MCF 10A (cell line): ENCODE measurements at regions not wholly inside any gene's neighbourhood (a gene's known extent, or its start where the extent isn't known, plus 50 kb on each side); places are given as distances from the start of the nearest gene placed in this dataset.

Source experiments
- BruUV-seq: library from RNA; stranded (reverse); fragments of 400-500 nt; replicated peaks from 2 replicates; lab custom pipeline; 2021; lab: Mats Ljungman, UMichigan
- CTCF ChIA-PET: fragments of 300-600 bp; sonication (Branson Sonifier 250); formaldehyde crosslinking; extraction: SDS; loops from one replicate; lab custom pipeline; 2021; ENCODE audit warnings: antibody characterized with exemption, inconsistent platforms; lab: Yijun Ruan, JAX
- POLR2A ChIA-PET: fragments of 300-600, 350-650 bp; sonication (Branson Sonifier 250); formaldehyde crosslinking; extraction: SDS; loops from one replicate; lab custom pipeline; 2020; ENCODE audit warnings: antibody characterized with exemption, inconsistent platforms; lab: Yijun Ruan, JAX
- DNase-seq: peaks from one replicate; pipeline ENCODE4 v3.0.0-alpha.2; 2018; ENCODE audit not compliant: unreplicated experiment
- H3K27ac Mint-ChIP-seq: one replicate; pipeline ENCODE4 v1.8.0; 2022; ENCODE audit warnings: mild to moderate bottlenecking, low read depth, mixed read lengths; ENCODE audit not compliant: unreplicated experiment
- H3K27me3 Mint-ChIP-seq: one replicate; pipeline ENCODE4 v1.8.0; 2022; ENCODE audit warnings: mixed read lengths; ENCODE audit not compliant: insufficient read depth, unreplicated experiment
- H3K36me3 Mint-ChIP-seq: one replicate; pipeline ENCODE4 v1.8.0; 2022; ENCODE audit warnings: mild to moderate bottlenecking, moderate library complexity, mixed read lengths; ENCODE audit not compliant: insufficient read depth, unreplicated experiment
- H3K4me1 Mint-ChIP-seq: one replicate; pipeline ENCODE4 v1.8.0; 2022; ENCODE audit warnings: mixed read lengths; ENCODE audit not compliant: insufficient read depth, unreplicated experiment
- H3K4me3 Mint-ChIP-seq: one replicate; pipeline ENCODE4 v1.8.0; 2022; ENCODE audit warnings: mild to moderate bottlenecking, moderate library complexity, mixed read lengths; ENCODE audit not compliant: unreplicated experiment
- H3K9me3 Mint-ChIP-seq: one replicate; pipeline ENCODE4 v1.8.0; 2022; ENCODE audit warnings: mixed read lengths; ENCODE audit not compliant: unreplicated experiment
- CTCF ChIP-seq: fragments of 200-600 bp; IDR thresholded peaks from one replicate; pipeline ENCODE4 v1.8.0; 2022; ENCODE audit warnings: antibody characterized with exemption, mild to moderate bottlenecking; ENCODE audit not compliant: unreplicated experiment
- intact Hi-C: fragments of 100-400 bp; cut with micrococcal nuclease; formaldehyde crosslinking; loops from 2 replicates; pipeline ENCODE4 v1.14.1; 2022

GRCh38 chr15:39153716-39154115 lies 427.2 kb upstream of the THBS1 start:
- Mint-ChIP-seq H3K27ac (no peak overlapping the region), H3K4me3 (no peak overlapping the region), H3K9me3 (no peaks in the 10 kb centered on the region), H3K27me3 (no peaks in the 10 kb centered on the region), H3K36me3 (no peaks in the 10 kb centered on the region), H3K4me1 (no peaks in the 10 kb centered on the region)
- BruUV-seq = no TSS peak
- DNase-seq = no peak
- TF ChIP-seq CTCF = no peak
- intact Hi-C loops = no loop called here
- ChIA-PET POLR2A (interaction anchor here (0.7 kb wide), 1 partner anchor 285 kb away, joined by 3 read pairs; no protein-coding TSS in a partner anchor), CTCF (interaction anchor here (0.6 to 1.2 kb wide), 4 partner anchors 51 to 426 kb away, joined by 3 to 6 read pairs (median 4); partner anchors contain the start of gene THBS1)

- Mint-ChIP-seq H3K27ac (no peak overlapping the region), H3K36me3 (no peaks in the 10 kb centered on the region), H3K9me3 (no peaks in the 10 kb centered on the region), H3K27me3 (no peaks in the 10 kb centered on the region), H3K4me1 (no peaks in the 10 kb centered on the region), H3K4me3 (no peak overlapping the region)
- no peak for DNase-seq
- CTCF ChIA-PET = interaction anchor here (0.5 to 1.2 kb wide), 4 partner anchors 51 to 473 kb away, joined by 3 to 4 read pairs (median 3); no protein-coding TSS in a partner anchor
- BruUV-seq = no TSS peak
- POLR2A ChIA-PET = no interaction called here
- TF ChIP-seq CTCF = peak; percentile 11
- intact Hi-C loops = no loop called here
Measured at GRCh38 chr15:39154227-39154638, 426.6 kb upstream of the THBS1 start.

GRCh38 chr15:39154776-39155175 lies 426.1 kb upstream of the THBS1 start:
- Mint-ChIP-seq H3K27me3 (no peaks in the 10 kb centered on the region), H3K4me1 (no peaks in the 10 kb centered on the region), H3K27ac (no peak overlapping the region), H3K4me3 (no peak overlapping the region), H3K9me3 (no peaks in the 10 kb centered on the region), H3K36me3 (no peaks in the 10 kb centered on the region)
- TF ChIP-seq CTCF = no peak
- intact Hi-C loops = no loop called here
- BruUV-seq = no TSS peak
- ChIA-PET CTCF (interaction anchor here (0.5 to 0.8 kb wide), 3 partner anchors 224 to 474 kb away, joined by 3 read pairs; no protein-coding TSS in a partner anchor), POLR2A (no interaction called here)
- no peak for DNase-seq

GRCh38 chr15:39156166-39156565 lies 424.7 kb upstream of the THBS1 start:
- CTCF ChIA-PET = interaction anchor here (0.7 to 1.1 kb wide), 2 partner anchors 14 to 16 kb away, joined by 3 to 5 read pairs; no protein-coding TSS in a partner anchor
- no peak for TF ChIP-seq CTCF
- no TSS peak for BruUV-seq

More at GRCh38 chr15:39156166-39156565, 424.7 kb upstream of the THBS1 start:
- no peak for DNase-seq
- H3K36me3 Mint-ChIP-seq = no peaks in the 10 kb centered on the region
- H3K27me3 Mint-ChIP-seq = no peaks in the 10 kb centered on the region
- POLR2A ChIA-PET = no interaction called here
- H3K9me3 Mint-ChIP-seq = no peaks in the 10 kb centered on the region
- no peak overlapping the region for H3K27ac Mint-ChIP-seq
- H3K4me3 Mint-ChIP-seq = no peak overlapping the region
- no peaks in the 10 kb centered on the region for H3K4me1 Mint-ChIP-seq
- intact Hi-C loops = no loop called here
